IMR-90 (cell line): ENCODE measurements at regions not wholly inside any gene's neighbourhood (a gene's known extent, or its start where the extent isn't known, plus 50 kb on each side); places are given as distances from the start of the nearest gene placed in this dataset.

ENCODE experiments used
- ATAC-seq: fragments of 200-7000 bp; cut with Tn5 transposase; 2 replicates; pipeline ENCODE4 v1.9.1; 2020; ENCODE audit warnings: low read depth, mild to moderate bottlenecking, moderate library complexity
- BruUV-seq: library from RNA; stranded (reverse); fragments of 400-500 nt; replicated peaks from 2 replicates; lab custom pipeline; 2021; lab: Mats Ljungman, UMichigan
- CTCF ChIA-PET: fragments of 300-600 bp; formaldehyde crosslinking; extraction: SDS; loops from one replicate; lab custom pipeline; 2021; ENCODE audit warnings: antibody characterized with exemption; lab: Yijun Ruan, JAX
- POLR2A ChIA-PET: fragments of 300-600 bp; sonication (Branson Sonifier 250); formaldehyde crosslinking; loops from one replicate; lab custom pipeline; 2022; ENCODE audit warnings: antibody characterized with exemption; ENCODE audit not compliant: unreplicated experiment; lab: Charles Lee
- DNase-seq: peaks from one replicate; pipeline ENCODE4 v3.0.0; 2013
- H2AFZ ChIP-seq: replicated peaks from 2 replicates; pipeline ENCODE3; 2013; ENCODE audit warnings: low read length, mild to moderate bottlenecking; ENCODE audit not compliant: poor library complexity
- H2AK5ac ChIP-seq: 2 replicates; pipeline ENCODE4 v1.6.1; 2013; ENCODE audit warnings: low read depth, low read length, inconsistent platforms
- H2AK9ac ChIP-seq: replicated peaks from 2 replicates; pipeline ENCODE3; 2013; ENCODE audit warnings: mild to moderate bottlenecking, low read depth, low read length, moderate library complexity; ENCODE audit not compliant: poor library complexity
- H2BK120ac ChIP-seq: 2 replicates; pipeline ENCODE4 v1.6.1; 2013; ENCODE audit warnings: low read depth, low read length, inconsistent platforms
- H2BK15ac ChIP-seq: 3 replicates; pipeline ENCODE4 v1.6.1; 2013; ENCODE audit warnings: low read depth, low read length, inconsistent platforms
- H2BK20ac ChIP-seq: 2 replicates; pipeline ENCODE4 v1.6.1; 2013; ENCODE audit warnings: low read depth, mild to moderate bottlenecking, inconsistent platforms, low read length, moderate library complexity
- H2BK5ac ChIP-seq: 2 replicates; pipeline ENCODE4 v1.6.1; 2013; ENCODE audit warnings: mild to moderate bottlenecking, low read depth, low read length, inconsistent platforms; ENCODE audit not compliant: poor library complexity, severe bottlenecking
- H3K14ac ChIP-seq: replicated peaks from 2 replicates; pipeline ENCODE4 v1.6.1; 2013; ENCODE audit warnings: low read depth, low read length, inconsistent platforms
- H3K18ac ChIP-seq: 2 replicates; pipeline ENCODE4 v1.6.1; 2013; ENCODE audit warnings: low read depth, low read length, control low read depth
- H3K23ac ChIP-seq: 2 replicates; pipeline ENCODE4 v1.6.1; 2013; ENCODE audit warnings: low read depth, low read length, inconsistent platforms
- H3K27ac ChIP-seq: 2 replicates; pipeline ENCODE4 v1.5.1; 2013; ENCODE audit warnings: mild to moderate bottlenecking, control low read depth, low read length; ENCODE audit not compliant: insufficient read depth
- H3K27me3 ChIP-seq: 2 replicates; pipeline ENCODE4 v1.6.1; 2013; ENCODE audit warnings: low read length; ENCODE audit not compliant: control insufficient read depth, insufficient read depth
- H3K36me3 ChIP-seq: 2 replicates; pipeline ENCODE4 v1.6.1; 2013; ENCODE audit warnings: low read length, mixed read lengths; ENCODE audit not compliant: control insufficient read depth, insufficient read depth
- H3K4ac ChIP-seq: 2 replicates; pipeline ENCODE4 v1.6.1; 2013; ENCODE audit warnings: low read depth, low read length, inconsistent platforms
- H3K4me1 ChIP-seq: 2 replicates; pipeline ENCODE4 v1.6.1; 2013; ENCODE audit warnings: low read length, mixed read lengths; ENCODE audit not compliant: control insufficient read depth, insufficient read depth
- H3K4me2 ChIP-seq: 2 replicates; pipeline ENCODE4 v1.6.1; 2013; ENCODE audit warnings: low read depth, mild to moderate bottlenecking, control low read depth, low read length, moderate library complexity
- H3K4me3 ChIP-seq: 2 replicates; pipeline ENCODE4 v1.5.1; 2013; ENCODE audit warnings: low read depth, mild to moderate bottlenecking, control low read depth, low read length, moderate library complexity; ENCODE audit not compliant: insufficient read depth
- H3K56ac ChIP-seq: 2 replicates; pipeline ENCODE4 v1.6.1; 2013; ENCODE audit warnings: low read length, inconsistent platforms; ENCODE audit not compliant: insufficient read depth; ENCODE audit errors: extremely low read depth
- H3K79me1 ChIP-seq, 2 experiments: 2 replicates each; pipeline ENCODE4 v1.6.1; 2013; ENCODE audit warnings: low read length in 2 of 2, inconsistent platforms in 1 of 2, low read depth in 1 of 2
- H3K9ac ChIP-seq: 2 replicates; pipeline ENCODE4 v1.6.1; 2013; ENCODE audit warnings: low read depth, low read length, control low read depth
- H3K9me1 ChIP-seq: 2 replicates; pipeline ENCODE4 v1.6.1; 2013; ENCODE audit warnings: low read length, inconsistent platforms; ENCODE audit not compliant: insufficient read depth
- H3K9me3 ChIP-seq: 2 replicates; pipeline ENCODE4 v1.6.1; 2013; ENCODE audit warnings: low read length; ENCODE audit not compliant: control insufficient read depth, insufficient read depth
- H4K20me1 ChIP-seq: 2 replicates; pipeline ENCODE4 v1.6.1; 2013; ENCODE audit warnings: low read length, inconsistent platforms; ENCODE audit not compliant: insufficient read depth
- H4K5ac ChIP-seq: 2 replicates; pipeline ENCODE4 v1.6.1; 2013; ENCODE audit warnings: mild to moderate bottlenecking, low read depth, low read length, control low read depth
- H4K8ac ChIP-seq, 2 experiments: 2 replicates each; pipeline ENCODE4 v1.6.1; 2013; ENCODE audit warnings: low read depth in 2 of 2, low read length in 2 of 2, control low read depth in 1 of 2, inconsistent platforms in 1 of 2
- H4K91ac ChIP-seq: 2 replicates; pipeline ENCODE4 v1.6.1; 2013; ENCODE audit warnings: low read depth, low read length, inconsistent platforms; ENCODE audit not compliant: insufficient read depth
- BHLHE40 ChIP-seq: fragments of 150-350 bp; IDR thresholded peaks from 2 replicates; pipeline ENCODE4 v1.6.1; 2016; ENCODE audit warnings: mild to moderate bottlenecking, low read depth, low read length
- CEBPB ChIP-seq: IDR thresholded peaks from 2 replicates; pipeline ENCODE4 v1.6.1; 2012; ENCODE audit warnings: low read depth, low read length, improper control_type of control experiment
- CHD1 ChIP-seq: IDR thresholded peaks from 2 replicates; pipeline ENCODE4 v1.6.1; 2012; ENCODE audit warnings: low read depth, low read length, improper control_type of control experiment
- CTCF ChIP-seq: conservative IDR thresholded peaks from 2 replicates; pipeline ENCODE4 v1.5.1; 2012; ENCODE audit warnings: mild to moderate bottlenecking, low read depth, low read length, improper control_type of control experiment
- ELK1 ChIP-seq: fragments of 150-350 bp; IDR thresholded peaks from 2 replicates; pipeline ENCODE4 v1.6.1; 2016; ENCODE audit warnings: low read depth, mild to moderate bottlenecking, low read length, moderate library complexity, borderline replicate concordance
- FOS ChIP-seq: fragments of 150-350 bp; IDR thresholded peaks from 2 replicates; pipeline ENCODE4 v1.6.1; 2016; ENCODE audit warnings: low read depth, low read length
- MAFK ChIP-seq: IDR thresholded peaks from 2 replicates; pipeline ENCODE4 v1.6.1; 2012; ENCODE audit warnings: low read depth, low read length, improper control_type of control experiment
- MAZ ChIP-seq: IDR thresholded peaks from 2 replicates; pipeline ENCODE4 v1.6.1; 2012; ENCODE audit warnings: low read depth, mild to moderate bottlenecking, low read length, improper control_type of control experiment, moderate library complexity, borderline replicate concordance
- MXI1 ChIP-seq: IDR thresholded peaks from 2 replicates; pipeline ENCODE4 v1.6.1; 2012; ENCODE audit warnings: low read depth, mild to moderate bottlenecking, low read length, moderate library complexity, borderline replicate concordance
- NFE2L2 ChIP-seq: fragments of 150-350 bp; IDR thresholded peaks from 2 replicates; pipeline ENCODE4 v1.6.1; 2016; ENCODE audit warnings: low read depth, mild to moderate bottlenecking, low read length
- POLR2A ChIP-seq: IDR thresholded peaks from 2 replicates; pipeline ENCODE4 v1.6.1; 2012; ENCODE audit warnings: mild to moderate bottlenecking, low read depth, low read length
- RAD21 ChIP-seq: IDR thresholded peaks from 2 replicates; pipeline ENCODE4 v1.6.1; 2012; ENCODE audit warnings: low read length, improper control_type of control experiment
- RCOR1 ChIP-seq: IDR thresholded peaks from 2 replicates; pipeline ENCODE4 v1.6.1; 2012; ENCODE audit warnings: mild to moderate bottlenecking, low read length, improper control_type of control experiment; ENCODE audit not compliant: insufficient replicate concordance
- RFX5 ChIP-seq: IDR thresholded peaks from 2 replicates; pipeline ENCODE4 v1.8.0; 2012; ENCODE audit warnings: low read depth, mild to moderate bottlenecking, low read length, moderate library complexity
- SMC3 ChIP-seq: fragments of 150-350 bp; IDR thresholded peaks from 2 replicates; pipeline ENCODE4 v1.6.1; 2016; ENCODE audit warnings: low read depth, mild to moderate bottlenecking, antibody characterized with exemption, low read length, moderate library complexity
- USF2 ChIP-seq: fragments of 150-350 bp; IDR thresholded peaks from 2 replicates; pipeline ENCODE4 v1.6.1; 2017; ENCODE audit warnings: mild to moderate bottlenecking, antibody characterized with exemption, low read length, low read depth
- WGBS, 2 experiments: methylation state at CpG; one replicate each; pipeline versions ENCODE4 v1.1.5 to v1.1.7; 2013; ENCODE audit warnings: missing lambda C conversion rate in 2 of 2; ENCODE audit not compliant: insufficient read length in 1 of 2; ENCODE audit errors: extremely low coverage in 2 of 2; 5-methylcytosine and 5-hydroxymethylcytosine counted together
- dilution Hi-C: fragments of 300-500 bp; cut with HindIII; formaldehyde crosslinking; loops from one replicate; pipeline ENCODE4 v1.14.3; 2018; ENCODE audit warnings: low sequenced_read_pairs; ENCODE audit not compliant: unreplicated experiment
- in situ Hi-C: fragments of 300-500 bp; cut with MboI; formaldehyde crosslinking; loops from 3 replicates; pipeline ENCODE4 v1.14.3; 2019; ENCODE audit warnings: low sequenced_read_pairs, inconsistent platforms, mixed read lengths
- intact Hi-C: fragments of 100-400 bp; cut with micrococcal nuclease; formaldehyde crosslinking; loops from 2 replicates; pipeline ENCODE4 v1.10.0; 2022

- no peak overlapping the region for H3K4ac ChIP-seq
- no peak overlapping the region for H4K91ac ChIP-seq
- dilution Hi-C loops: no loop called here
- no peak overlapping the region for H2AK5ac ChIP-seq
- POLR2A ChIA-PET: no interaction called here
- H4K8ac ChIP-seq: no peak overlapping the region
- CTCF ChIA-PET: no interaction called here
- no peak overlapping the region for H3K23ac ChIP-seq
- H3K36me3 ChIP-seq: no peaks in the 10 kb centered on the region
- no peak overlapping the region for H4K5ac ChIP-seq
- no peaks in the 10 kb centered on the region for H4K20me1 ChIP-seq
- H3K56ac ChIP-seq: no peak overlapping the region
- no peaks in the 10 kb centered on the region for H3K27me3 ChIP-seq
- DNase-seq: no peak
- H3K18ac ChIP-seq: no peak overlapping the region
- TF ChIP-seq USF2 (no peak), CHD1 (no peak), FOS (no peak), ELK1 (no peak), CEBPB (no peak), NFE2L2 (no peak), BHLHE40 (no peak), MXI1 (no peak), CTCF (no peak), MAZ (no peak), MAFK (no peak), RFX5 (no peak), RCOR1 (no peak), POLR2A (no peak), SMC3 (no peak), RAD21 (no peak)
- H3K9me3 ChIP-seq: peaks cover 3% of the 10 kb centered on the region; the same call in 1 of the 2 replicates
- 100% methylated on average over 1 of the region's 2 CpGs; no CpG with 5 or more reads in 1 of the 2 experiments for WGBS, 2 experiments
- no peak overlapping the region for H2BK120ac ChIP-seq
- H3K79me1 ChIP-seq: no peaks in the 10 kb centered on the region
- BruUV-seq: no TSS peak
- no peak overlapping the region for H2AFZ ChIP-seq
- no peak overlapping the region for H2AK9ac ChIP-seq
- no peaks in the 10 kb centered on the region for H3K4me1 ChIP-seq
- no peak overlapping the region for H3K27ac ChIP-seq
- H3K9ac ChIP-seq: no peak overlapping the region
- H3K9me1 ChIP-seq: no peaks in the 10 kb centered on the region
- H3K4me3 ChIP-seq: no peak overlapping the region
- no peak overlapping the region for H2BK20ac ChIP-seq
- in situ Hi-C loops: no loop called here
- no peak overlapping the region for H2BK15ac ChIP-seq
- no peak overlapping the region for H3K4me2 ChIP-seq
- H3K14ac ChIP-seq: no peak overlapping the region
- H2BK5ac ChIP-seq: no peak overlapping the region
- intact Hi-C loops: no loop called here
- no peak for ATAC-seq
Observed at GRCh38 chr4:104411502-104411901, 83.2 kb downstream of the CXXC4 start.
